CD14-positive monocyte (primary cell): ENCODE measurements at regions not wholly inside any gene's neighbourhood (a gene's known extent, or its start where the extent isn't known, plus 50 kb on each side); places are given as distances from the start of the nearest gene placed in this dataset.

ENCODE experiments used
- DNase-seq, 3 donors: peaks; one replicate each; pipeline ENCODE4 v3.0.0-alpha.2; 2011 to 2022
- H2AFZ ChIP-seq: 2 replicates; pipeline ENCODE4 v1.6.0; 2012; ENCODE audit warnings: mild to moderate bottlenecking, low read depth, low read length, inconsistent platforms; ENCODE audit not compliant: insufficient read depth, poor library complexity, severe bottlenecking
- H3K27ac ChIP-seq, 2 donors: 1 replicate in 1 of 2; 2 replicates in 1 of 2; pipeline ENCODE4 v1.5.1; 2012 to 2013; ENCODE audit warnings: low read length in 2 of 2, control low read depth in 1 of 2, inconsistent platforms in 1 of 2, low read depth in 1 of 2, mild to moderate bottlenecking in 1 of 2
- H3K27me3 ChIP-seq, 2 donors: one replicate each; pipeline versions ENCODE4 v1.6.0 to v1.6.1; 2011 to 2013; ENCODE audit warnings: low read length in 2 of 2; ENCODE audit not compliant: control insufficient read depth in 2 of 2, insufficient read depth in 2 of 2
- H3K36me3 ChIP-seq, 2 donors: replicated peaks in 1 of 2; 1 replicate in 1 of 2; 2 replicates in 1 of 2; pipeline versions ENCODE4 v1.5.1 to v1.6.1; 2012 to 2013; ENCODE audit warnings: low read length in 2 of 2, control low read depth in 1 of 2, inconsistent platforms in 1 of 2, mild to moderate bottlenecking in 1 of 2; ENCODE audit not compliant: insufficient read depth in 2 of 2, control insufficient read depth in 1 of 2
- H3K4me1 ChIP-seq, 2 donors: 1 replicate in 1 of 2; 2 replicates in 1 of 2; pipeline versions ENCODE4 v1.5.1 to v1.6.1; 2012 to 2013; ENCODE audit warnings: low read length in 2 of 2, control low read depth in 1 of 2, inconsistent platforms in 1 of 2, mild to moderate bottlenecking in 1 of 2, moderate library complexity in 1 of 2; ENCODE audit not compliant: insufficient read depth in 2 of 2, control insufficient read depth in 1 of 2
- H3K4me2 ChIP-seq: replicated peaks from 2 replicates; pipeline ENCODE3; 2012; ENCODE audit warnings: low read length, moderate library complexity, mild to moderate bottlenecking; ENCODE audit not compliant: poor library complexity, severe bottlenecking; ENCODE audit errors: extremely low read depth
- H3K4me3 ChIP-seq, 3 experiments: fragments of 200-600 bp in 1 of 3; sonication (generic) in 1 of 3; replicated peaks in 1 of 3; 1 replicate in 2 of 3; 2 replicates in 1 of 3; pipeline ENCODE4 v1.5.1; 2011 to 2013; ENCODE audit warnings: low read length in 3 of 3, mild to moderate bottlenecking in 3 of 3, control low read depth in 2 of 3, low read depth in 2 of 3, inconsistent platforms in 1 of 3, moderate library complexity in 1 of 3
- H3K79me2 ChIP-seq: 2 replicates; pipeline ENCODE4 v1.6.0; 2012; ENCODE audit warnings: mild to moderate bottlenecking, control low read depth, inconsistent platforms, low read length, moderate library complexity; ENCODE audit not compliant: insufficient read depth
- H3K9ac ChIP-seq: 2 replicates; pipeline ENCODE4 v1.6.0; 2017; ENCODE audit warnings: low read length, mild to moderate bottlenecking; ENCODE audit not compliant: insufficient read depth, poor library complexity, severe bottlenecking
- H3K9me3 ChIP-seq, 2 donors: replicated peaks in 1 of 2; 1 replicate in 1 of 2; 2 replicates in 1 of 2; pipeline versions ENCODE4 v1.5.1 to v1.6.1; 2012 to 2013; ENCODE audit warnings: low read length in 2 of 2, control low read depth in 1 of 2; ENCODE audit not compliant: control insufficient read depth in 1 of 2, insufficient read depth in 1 of 2
- H4K20me1 ChIP-seq: 2 replicates; pipeline ENCODE4 v1.6.0; 2012; ENCODE audit warnings: mild to moderate bottlenecking, low read length, control low read depth, moderate library complexity; ENCODE audit not compliant: insufficient read depth
- H3K27ac Mint-ChIP-seq, 7 donors: one replicate each; pipeline ENCODE4 v1.8.0; 2020; ENCODE audit warnings: mild to moderate bottlenecking in 7 of 7, mixed read lengths in 7 of 7, moderate library complexity in 6 of 7, inconsistent platforms in 2 of 7
- H3K27me3 Mint-ChIP-seq, 3 donors: one replicate each; pipeline ENCODE4 v1.8.0; 2021 to 2022; ENCODE audit warnings: low read depth in 3 of 3, mild to moderate bottlenecking in 3 of 3, mixed read lengths in 3 of 3, moderate library complexity in 3 of 3, inconsistent platforms in 1 of 3
- H3K36me3 Mint-ChIP-seq, 2 donors: one replicate each; pipeline ENCODE4 v1.8.0; 2020; ENCODE audit warnings: mixed read lengths in 2 of 2, inconsistent platforms in 1 of 2, mild to moderate bottlenecking in 1 of 2
- H3K4me1 Mint-ChIP-seq: one replicate; pipeline ENCODE4 v1.8.0; 2020; ENCODE audit warnings: mild to moderate bottlenecking, mixed read lengths
- H3K4me3 Mint-ChIP-seq, 2 donors: one replicate each; pipeline ENCODE4 v1.8.0; 2020; ENCODE audit warnings: mild to moderate bottlenecking in 2 of 2, mixed read lengths in 2 of 2, moderate library complexity in 1 of 2
- H3K9me3 Mint-ChIP-seq, 7 donors: one replicate each; pipeline ENCODE4 v1.8.0; 2020 to 2022; ENCODE audit warnings: mixed read lengths in 7 of 7, mild to moderate bottlenecking in 6 of 7, moderate library complexity in 6 of 7, inconsistent platforms in 2 of 7
- CTCF ChIP-seq: fragments of 200-600 bp; IDR thresholded peaks from one replicate; pipeline ENCODE4 v1.8.0; 2022; ENCODE audit warnings: antibody characterized with exemption, mild to moderate bottlenecking
- WGBS: methylation state at CpG from one replicate; pipeline ENCODE4 v1.1.5; 2013; ENCODE audit warnings: missing lambda C conversion rate; ENCODE audit not compliant: insufficient coverage; 5-methylcytosine and 5-hydroxymethylcytosine counted together
- intact Hi-C, 2 donors: fragments of 100-400 bp; cut with micrococcal nuclease; formaldehyde crosslinking; loops; one replicate each; pipeline versions ENCODE4 v1.15.0 to v1.15.1; 2023

- Histone ChIP-seq H3K27ac (no peak overlapping the region), H3K36me3 (no peaks in the 10 kb centered on the region), H3K9ac (no peak overlapping the region), H3K9me3 (no peaks in the 10 kb centered on the region), H3K4me1 (no peaks in the 10 kb centered on the region), H3K4me2 (no peak overlapping the region), H2AFZ (no peak overlapping the region), H4K20me1 (no peaks in the 10 kb centered on the region), H3K79me2 (no peaks in the 10 kb centered on the region), H3K4me3 (no peak overlapping the region), H3K27me3 (no peaks in the 10 kb centered on the region)
- Mint-ChIP-seq H3K36me3 (no peaks in the 10 kb centered on the region), H3K27ac (no peak overlapping the region), H3K4me1 (no peaks in the 10 kb centered on the region), H3K9me3 (peaks cover 0 to 10% (median 3%) of the 10 kb centered on the region in 7 donors), H3K27me3 (no peaks in the 10 kb centered on the region), H3K4me3 (no peak overlapping the region)
- WGBS, result no CpG with 5 or more reads among the region's 2 CpGs
- TF ChIP-seq CTCF, result no peak
- intact Hi-C loops, result no loop called here
- DNase-seq, result no peak
Observed at GRCh38 chr15:35720019-35720418, 174.1 kb upstream of the DPH6 start.

- no peak for DNase-seq
Observed at GRCh38 chr15:35720984-35721383, 175.0 kb upstream of the DPH6 start.

More at GRCh38 chr15:35720984-35721383, 175.0 kb upstream of the DPH6 start:
- H3K4me1 ChIP-seq, result no peaks in the 10 kb centered on the region
- H2AFZ ChIP-seq, result no peak overlapping the region
- Mint-ChIP-seq H3K36me3 (no peaks in the 10 kb centered on the region), H3K4me1 (no peaks in the 10 kb centered on the region), H3K9me3 (peaks cover 0 to 9% (median 3%) of the 10 kb centered on the region in 7 donors), H3K27me3 (no peaks in the 10 kb centered on the region), H3K27ac (no peak overlapping the region), H3K4me3 (no peak overlapping the region)
- H3K4me2 ChIP-seq, result no peak overlapping the region
- no peak for TF ChIP-seq CTCF
- no peak overlapping the region for H3K4me3 ChIP-seq
- intact Hi-C loops, result no loop called here
- no peaks in the 10 kb centered on the region for H4K20me1 ChIP-seq
- H3K79me2 ChIP-seq, result no peaks in the 10 kb centered on the region
- no peak overlapping the region for H3K9ac ChIP-seq
- H3K36me3 ChIP-seq, result no peaks in the 10 kb centered on the region
- WGBS, result no CpG with 5 or more reads among the region's 2 CpGs
- no peaks in the 10 kb centered on the region for H3K9me3 ChIP-seq
- no peak overlapping the region for H3K27ac ChIP-seq
- no peaks in the 10 kb centered on the region for H3K27me3 ChIP-seq
